ENCODE measurements at regions not wholly inside any gene's neighbourhood (a gene's known extent, or its start where the extent isn't known, plus 50 kb on each side); places are given as distances from the start of the nearest gene placed in this dataset.
"Not testable (repeated sequence)": the region's sequence is repeated elsewhere in the genome, so short reads cannot be mapped to it uniquely, and the experiment has no call there.

DNA sequence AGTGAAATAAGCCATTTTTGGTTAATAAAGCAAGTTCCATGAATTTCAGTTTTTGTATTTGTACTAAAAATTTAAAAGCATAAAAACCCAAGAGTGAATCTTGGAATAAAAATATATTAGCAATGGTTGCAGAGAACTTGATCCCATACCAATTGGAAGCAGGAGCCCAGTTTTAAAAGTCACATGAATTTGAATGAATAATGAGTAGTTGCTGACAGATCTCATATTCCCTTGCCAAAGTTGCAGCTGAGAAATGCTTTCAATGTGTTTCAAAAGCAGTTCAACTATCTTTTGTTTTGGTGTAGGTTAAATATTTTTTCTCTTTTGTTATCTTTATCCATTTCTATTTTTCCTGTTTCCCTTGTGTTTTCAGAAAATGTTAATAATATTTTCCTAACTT, 818.6 kb downstream of the CDH18 start:
- no peak for DNase-seq

DNA sequence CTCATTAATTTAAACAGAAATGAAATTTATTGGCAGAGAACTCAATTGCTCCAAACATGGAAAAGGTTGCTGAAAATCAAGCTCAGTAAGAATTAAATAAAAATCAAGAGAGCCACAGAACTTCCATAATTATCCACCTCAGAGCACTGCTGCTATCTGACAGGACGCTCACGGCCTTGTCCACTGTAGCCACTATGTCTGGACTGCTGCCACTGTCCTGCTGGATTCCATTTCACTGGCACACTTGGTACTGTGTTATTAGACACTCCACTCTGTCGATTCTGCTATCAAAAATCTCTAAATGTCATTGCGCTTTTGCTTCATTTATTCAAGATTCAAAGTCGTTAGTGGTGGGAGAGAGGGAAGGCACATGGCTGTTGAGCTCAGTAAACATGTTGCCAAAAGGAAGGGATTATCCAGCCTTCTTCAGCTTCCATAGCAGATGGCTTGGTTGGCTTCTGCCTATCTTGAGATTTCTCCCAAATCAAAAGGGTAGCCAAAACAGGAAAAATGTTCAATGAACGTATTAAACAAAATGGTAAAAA, 815.0 kb downstream of the CDH18 start:
- no peak for DNase-seq

DNA sequence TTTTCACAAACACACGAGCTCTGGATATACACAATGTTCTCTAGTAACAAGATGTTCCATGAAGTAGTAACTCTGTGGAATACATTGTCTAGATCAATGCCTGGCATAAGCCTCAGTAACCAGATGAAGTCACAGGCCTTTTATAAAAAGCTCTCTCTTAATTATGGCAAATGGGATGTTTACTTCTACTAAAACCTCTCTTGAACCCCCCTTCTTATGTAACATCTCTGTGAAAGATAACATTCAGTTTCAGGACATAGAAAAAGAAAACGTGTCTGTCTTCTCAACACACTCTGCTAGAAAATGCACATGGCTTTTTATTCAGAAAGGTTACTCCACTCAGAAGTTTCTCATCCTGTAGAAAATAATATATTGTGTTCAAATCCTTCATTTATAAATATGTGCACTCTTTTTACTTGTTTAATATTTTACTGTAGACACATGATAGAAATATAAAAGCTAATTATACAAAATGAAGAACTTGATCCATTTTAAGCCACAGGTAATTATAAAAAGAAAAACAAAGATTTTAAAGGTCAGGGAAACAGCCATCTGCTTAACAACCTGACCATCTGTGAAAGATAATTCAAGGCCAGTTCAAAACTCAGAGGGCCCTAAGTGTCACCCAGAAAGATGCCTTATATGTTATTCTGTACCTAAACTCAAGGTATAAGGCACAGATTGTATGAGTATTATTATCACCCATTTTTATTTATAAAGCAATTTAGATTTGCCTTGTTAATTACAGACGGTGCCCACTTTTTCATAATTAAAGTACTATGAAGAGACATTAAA, 812.0 kb downstream of the CDH18 start:
- no peak for DNase-seq

DNA sequence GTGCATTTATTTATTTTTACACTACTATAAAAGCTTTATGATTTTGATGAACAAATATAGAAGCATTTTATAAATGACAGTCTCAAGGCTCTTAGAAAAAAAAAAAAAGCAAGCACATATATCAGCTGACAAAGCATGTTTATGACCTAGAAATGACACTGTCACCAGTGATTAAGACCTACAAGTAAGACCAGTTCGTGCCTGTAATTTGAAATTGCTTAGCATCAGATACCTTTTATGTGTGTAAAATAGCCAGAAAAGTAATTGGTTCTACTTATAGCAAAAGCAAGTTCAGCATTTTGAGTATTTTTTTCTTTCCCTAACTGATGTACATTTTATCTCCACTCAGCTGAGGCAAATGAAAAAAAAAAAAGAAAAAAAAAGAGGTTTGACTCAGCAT, 808.4 kb downstream of the CDH18 start:
- no peak for DNase-seq

DNA sequence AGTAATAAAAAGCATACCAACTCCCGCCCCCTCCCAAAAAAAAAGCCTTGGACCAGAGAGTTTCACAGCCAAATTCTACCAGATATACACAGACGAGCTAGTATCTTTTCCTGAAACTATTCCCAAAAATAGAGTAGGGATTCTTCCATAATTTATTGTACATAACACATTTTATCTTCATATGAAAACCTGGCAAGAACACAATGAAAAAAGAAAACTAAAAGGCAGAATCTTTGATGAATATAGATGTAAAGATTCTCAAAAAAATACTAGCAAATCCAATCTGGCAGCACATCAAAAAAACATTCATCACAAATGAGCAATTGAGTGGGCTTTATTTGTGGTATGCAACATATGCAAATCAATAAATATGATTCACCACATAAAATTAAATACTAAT, 798.8 kb downstream of the CDH18 start:
- no peak for DNase-seq

DNA sequence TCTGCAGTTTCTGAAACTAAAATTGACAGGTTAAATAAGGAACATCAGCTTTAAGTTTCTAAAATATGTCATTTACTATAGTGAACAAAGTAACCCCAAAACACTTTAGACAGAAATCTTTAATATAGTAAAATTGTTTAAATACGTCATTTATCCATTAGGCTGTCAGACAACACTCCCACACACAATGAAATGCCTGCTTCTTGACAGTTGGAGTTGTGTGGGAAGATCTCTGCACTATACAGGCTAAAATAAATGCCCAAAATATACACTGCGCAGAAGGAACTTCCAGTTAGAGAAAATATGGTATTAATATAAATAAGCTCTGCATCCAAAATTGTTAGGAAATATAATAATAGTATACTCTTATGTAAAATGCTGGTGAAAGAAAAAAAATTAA, 794.4 kb downstream of the CDH18 start:
- DNase-seq = no peak

DNA sequence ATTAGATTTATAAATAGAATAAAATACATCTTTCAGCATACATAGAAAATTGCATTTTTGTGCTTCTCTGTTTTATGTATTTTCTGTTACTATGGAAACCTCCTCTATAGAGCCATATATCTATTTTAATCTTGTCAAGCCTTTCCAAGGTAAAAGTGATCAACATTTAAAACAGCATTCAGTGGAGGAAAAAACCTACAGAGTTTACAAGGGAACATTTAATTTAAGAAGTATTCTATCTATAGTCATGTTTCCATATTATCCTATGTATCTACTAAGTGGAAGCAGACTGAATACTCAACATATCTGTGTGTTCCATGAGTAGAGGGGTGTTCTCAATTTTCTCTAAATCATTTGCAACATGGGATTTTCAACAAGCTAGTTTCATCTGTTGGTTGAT, 791.4 kb downstream of the CDH18 start:
- no peak for DNase-seq

DNA sequence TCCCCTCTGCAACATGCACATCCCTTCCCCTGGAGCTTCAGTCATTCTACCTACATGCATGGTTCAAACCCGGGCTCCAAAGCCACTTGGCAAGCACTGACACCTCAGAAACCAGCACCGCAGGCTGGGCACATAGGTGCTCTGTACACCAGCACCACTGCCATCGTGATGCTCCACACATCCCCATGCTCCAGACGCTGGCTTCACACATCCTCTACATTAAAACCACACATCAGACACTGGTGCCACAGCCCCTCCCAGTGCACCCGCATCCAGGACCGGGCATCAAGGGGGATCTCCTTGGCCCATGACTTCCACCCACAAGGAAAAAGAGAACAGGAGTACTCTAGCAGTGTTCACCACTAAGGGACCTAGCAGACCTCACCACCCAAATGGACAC, 787.7 kb downstream of the CDH18 start:
- no peak for DNase-seq

DNA sequence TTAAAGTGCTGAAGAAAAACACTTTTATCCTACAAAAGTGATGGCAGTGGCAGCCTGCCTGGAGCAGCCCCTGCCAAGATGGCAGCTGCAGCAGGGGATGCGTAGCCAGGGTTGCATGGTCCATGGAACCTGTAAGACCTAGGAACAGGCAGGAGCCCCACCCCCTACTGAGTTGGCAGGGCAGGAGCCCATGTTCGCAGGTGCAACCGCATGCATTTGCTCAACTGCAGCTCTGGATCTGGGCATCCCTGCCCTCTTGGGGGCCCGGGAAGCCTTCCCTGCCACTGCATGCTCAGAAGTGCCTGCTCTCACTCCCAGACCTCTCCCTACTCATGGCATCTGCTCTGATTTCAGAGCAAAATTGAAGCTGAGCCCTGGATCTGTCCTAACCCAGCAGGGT, 779.6 kb downstream of the CDH18 start:
- no peak for DNase-seq

DNA sequence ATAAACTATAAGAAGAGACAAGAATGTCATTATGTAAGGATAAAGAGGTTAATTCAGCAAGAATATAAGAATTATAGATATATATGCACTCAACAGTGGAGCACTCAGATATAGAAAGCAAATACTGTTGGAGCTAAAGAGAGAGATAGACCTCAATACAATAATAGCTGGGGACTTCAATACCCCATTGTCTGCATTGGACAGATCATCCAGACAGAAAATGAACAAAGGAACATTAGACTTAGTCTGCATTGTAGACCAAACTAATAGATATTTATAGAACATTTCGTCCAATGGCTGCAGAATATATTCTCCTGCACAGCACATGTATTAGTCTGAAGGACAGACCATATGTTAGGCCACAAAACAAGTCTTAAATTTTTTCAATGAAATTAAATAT, 777.1 kb downstream of the CDH18 start:
- DNase-seq = no peak

DNA sequence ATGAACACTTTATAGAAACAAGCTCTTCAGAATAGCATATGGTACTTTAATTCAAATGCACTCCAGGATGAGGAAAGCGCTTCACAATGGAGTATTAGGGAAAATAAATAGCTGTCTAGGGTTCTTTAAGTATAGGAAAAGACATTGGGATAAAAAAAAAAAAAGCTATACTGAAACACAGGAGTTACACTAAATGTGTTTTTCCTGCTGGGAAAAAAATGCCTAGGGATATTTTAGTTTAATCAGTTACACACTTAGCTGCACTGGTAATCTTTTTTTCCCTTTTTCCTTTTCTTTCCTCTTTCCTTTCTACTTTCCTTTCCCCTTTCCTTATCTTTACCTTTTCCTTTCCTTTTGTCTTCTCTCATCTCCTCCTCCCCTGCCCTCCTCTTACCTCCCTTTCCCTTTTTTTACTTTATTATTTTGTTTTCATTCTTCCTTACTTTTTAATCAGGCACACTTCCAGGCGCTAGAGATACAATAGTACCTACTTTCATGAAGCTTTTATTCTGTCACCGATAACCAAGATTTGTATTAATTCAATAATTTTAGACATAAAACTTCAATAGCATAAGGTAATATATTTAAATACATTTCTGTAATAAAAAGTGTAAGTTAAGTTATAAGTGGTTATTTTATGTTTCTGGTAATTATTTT, 758.7 kb downstream of the CDH18 start:
- DNase-seq = no peak

DNA sequence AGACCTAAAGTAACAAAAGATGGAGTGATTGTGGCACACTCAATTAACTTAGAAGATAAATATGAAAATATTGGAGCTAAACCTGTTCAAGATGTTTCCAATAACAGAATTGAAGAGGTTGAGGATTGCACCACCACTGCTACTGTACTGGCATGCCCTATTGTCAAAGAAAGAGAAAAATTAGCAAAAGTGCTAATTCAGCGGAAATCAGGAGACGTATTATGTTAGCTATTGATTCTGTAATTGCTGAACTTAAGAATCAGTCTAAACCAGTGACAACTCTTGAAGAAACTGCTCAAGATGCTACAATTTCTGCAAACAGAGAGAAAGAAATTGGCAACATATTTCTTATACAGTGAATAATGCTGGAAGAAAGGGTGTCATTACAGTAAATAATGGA, 754.4 kb downstream of the CDH18 start:
- no peak for DNase-seq

DNA sequence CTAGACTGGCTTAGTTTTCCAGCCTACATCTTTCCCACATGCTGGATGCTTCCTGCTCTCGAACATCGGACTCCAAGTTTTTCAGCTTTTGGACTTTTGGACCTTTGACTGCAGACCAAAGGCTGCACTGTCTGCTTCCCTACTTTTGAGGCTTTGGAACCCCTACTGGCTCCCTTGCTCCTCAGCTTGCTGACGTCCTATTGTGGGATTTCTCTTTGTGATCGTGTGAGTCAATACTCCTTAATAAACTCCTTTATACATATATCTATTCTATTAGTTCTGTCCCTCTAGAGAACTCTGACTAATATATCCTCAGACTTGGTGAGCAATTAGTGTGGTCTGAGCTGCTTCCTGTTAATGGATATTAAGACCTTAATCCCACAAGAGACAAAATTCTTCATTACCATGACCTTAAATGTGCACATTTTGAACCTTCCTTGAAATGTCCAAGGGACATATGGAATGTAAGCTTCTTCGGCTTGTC, 752.9 kb downstream of the CDH18 start:
- no peak for DNase-seq

DNA sequence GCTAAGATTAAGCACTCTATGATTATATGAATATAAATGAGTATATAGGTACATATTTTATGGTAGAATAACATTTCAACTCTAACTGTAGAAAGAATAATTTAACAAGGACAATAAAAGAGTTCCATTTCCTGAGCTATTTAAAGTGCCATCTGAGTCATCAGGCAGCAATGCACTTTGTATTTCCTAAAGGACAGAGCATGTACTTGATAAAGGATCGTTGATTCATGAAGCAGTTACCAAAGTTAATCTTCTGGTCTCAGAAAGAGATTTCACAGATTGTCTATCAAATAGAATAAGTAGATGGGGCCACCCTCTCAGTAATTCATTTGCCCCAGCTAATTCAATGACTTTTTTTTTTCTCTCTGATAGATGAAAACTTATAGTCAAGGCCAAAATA, 747.8 kb downstream of the CDH18 start:
- DNase-seq = no peak

DNA sequence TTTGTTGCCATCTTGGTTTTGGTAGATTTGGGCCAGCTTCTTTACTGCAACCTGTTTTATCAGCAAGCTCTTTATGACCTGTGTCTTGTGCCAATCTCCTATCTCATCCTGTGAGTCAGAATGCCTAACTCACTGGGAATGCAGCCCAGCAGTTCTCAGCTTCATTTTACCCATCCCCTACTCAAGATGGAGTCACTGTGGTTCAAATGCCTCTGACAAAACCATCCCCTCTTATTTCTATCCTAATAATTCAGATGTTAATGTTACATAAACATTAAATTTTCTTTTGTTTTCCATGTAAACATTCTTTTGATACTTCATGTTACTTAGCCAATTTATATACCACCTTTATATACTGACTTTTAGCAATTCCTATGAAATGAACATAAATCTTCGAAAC, 746.3 kb downstream of the CDH18 start:
- DNase-seq = no peak

DNA sequence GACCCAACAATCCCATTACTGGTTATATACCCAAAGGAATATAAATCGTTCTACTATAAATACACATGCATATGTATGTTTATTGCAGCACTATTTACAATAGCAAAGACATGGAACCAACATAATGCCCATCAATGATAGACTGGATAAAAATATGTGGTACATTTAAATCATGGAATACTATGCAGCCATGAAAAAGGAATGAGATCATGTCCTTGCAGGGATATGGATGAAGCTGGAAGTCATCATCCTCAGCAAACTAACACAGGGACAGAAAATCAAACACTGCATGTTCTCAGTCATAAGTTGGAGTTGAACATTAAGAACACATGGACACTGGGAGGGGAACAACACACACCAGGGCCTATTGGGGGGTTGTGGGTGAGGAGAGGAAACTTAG, 741.8 kb downstream of the CDH18 start:
- not testable (repeated sequence) for DNase-seq

DNA sequence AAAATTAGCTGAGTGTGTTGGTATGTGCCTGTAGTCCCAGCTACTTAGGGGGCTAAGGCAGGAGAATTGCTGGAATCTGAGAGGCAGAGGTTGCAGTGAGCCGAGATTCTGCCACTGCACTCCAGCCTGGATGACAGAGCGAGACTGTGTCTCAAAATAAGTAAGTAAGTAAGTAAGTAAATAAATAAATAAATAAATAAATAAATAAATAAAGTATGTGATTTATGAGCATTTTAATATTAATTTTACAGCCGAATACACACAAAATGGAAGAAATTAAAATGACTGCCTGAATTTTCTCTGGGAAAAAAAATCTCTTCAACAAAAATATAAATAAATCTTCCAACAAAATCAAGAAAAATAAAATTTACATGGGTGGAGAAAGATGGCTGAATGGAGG, 740.7 kb downstream of the CDH18 start:
- no peak for DNase-seq

DNA sequence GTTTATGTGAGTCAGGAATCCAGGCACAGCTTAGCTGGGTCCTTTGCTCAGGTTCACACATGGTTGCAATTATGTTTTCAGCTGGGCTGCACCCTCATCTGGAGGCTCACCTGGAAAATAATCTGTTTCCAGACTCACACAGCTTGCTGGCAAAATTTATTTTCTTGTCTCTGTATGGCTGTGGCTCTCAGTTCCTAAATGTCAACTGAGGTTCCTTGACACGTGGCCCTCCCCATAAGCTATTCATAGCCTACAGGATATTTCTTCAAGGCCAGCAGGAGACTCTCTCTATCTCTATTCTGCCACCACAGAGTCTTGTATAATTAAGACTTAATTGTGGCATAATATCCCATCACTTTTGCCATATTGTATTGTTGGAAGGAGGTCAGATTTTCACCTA, 732.0 kb downstream of the CDH18 start:
- no peak for DNase-seq

DNA sequence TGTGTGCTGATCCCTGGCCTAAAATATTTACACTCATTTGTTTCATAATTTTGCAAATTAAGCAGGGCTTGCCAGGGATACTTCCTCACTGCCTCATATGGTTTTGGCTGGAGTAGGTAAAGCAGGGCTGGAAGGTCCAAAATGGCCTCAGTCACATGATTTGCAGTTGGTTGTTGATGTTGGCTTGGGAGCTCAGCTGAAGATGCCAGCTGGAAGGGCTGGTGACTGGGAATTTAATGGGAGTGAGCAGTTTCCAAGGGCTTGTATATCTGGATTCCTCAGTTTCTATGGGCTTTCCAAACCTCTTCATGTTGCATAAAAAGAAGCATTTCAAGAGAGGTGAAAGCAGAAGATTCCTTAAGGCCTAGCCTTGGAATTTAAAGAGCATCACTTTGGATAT, 729.3 kb downstream of the CDH18 start:
- no peak for DNase-seq

DNA sequence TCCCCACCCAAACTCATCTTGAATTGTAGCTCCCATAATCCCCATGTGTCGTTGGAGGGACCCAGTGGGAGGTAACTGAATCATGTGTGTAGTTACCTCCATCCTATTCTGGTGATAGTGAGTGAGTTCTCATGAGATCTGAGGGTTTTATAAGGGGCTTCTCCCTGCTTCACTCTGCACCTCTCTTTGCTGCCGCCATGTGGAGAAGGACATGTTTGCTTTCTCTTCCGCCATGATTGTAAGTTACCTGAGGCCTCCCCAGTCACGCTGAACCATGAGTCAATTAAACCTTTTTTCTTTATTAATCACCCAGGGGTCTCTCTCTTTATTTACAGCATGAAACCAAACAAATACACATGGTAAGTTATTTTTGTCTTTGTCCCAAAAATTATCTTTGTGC, 726.1 kb downstream of the CDH18 start:
- DNase-seq = no peak

DNA sequence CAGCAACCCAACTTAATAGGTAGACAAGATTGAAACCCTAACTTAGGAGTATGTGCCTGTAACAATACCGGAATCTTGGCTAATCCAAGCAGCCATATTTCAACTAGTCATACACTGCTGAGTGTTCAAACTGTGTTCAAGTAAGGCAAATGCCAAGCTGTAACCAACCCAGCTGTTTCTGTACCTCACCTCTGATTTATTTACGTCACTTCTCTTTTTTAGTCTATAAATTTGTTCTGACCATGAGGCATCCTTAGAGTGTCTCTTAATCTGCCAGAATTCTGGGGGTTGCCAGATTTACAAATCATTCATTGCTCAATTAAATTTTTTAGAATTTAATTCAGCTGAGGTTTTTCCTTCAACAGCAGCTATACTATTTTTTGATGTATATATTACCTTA, 723.2 kb downstream of the CDH18 start:
- DNase-seq = no peak

DNA sequence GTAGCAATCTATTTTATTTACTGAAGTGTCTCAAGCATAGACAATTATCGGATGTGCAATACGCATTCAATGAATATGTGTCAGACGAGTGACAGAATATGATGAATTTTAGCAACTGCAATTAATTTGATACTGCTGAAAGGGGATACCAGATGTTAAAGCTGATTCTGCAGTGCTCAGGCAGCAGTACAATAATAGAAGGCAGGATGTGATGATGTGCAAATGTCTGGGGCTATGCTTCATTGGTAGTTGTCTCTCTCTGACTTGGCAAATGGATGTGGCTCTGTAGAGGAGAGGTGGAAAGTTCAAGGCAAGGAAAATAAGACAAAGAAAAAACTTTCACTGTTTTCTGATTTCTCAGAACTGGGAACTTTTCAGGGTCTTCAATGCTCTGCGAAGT, 721.2 kb downstream of the CDH18 start:
- no peak for DNase-seq

DNA sequence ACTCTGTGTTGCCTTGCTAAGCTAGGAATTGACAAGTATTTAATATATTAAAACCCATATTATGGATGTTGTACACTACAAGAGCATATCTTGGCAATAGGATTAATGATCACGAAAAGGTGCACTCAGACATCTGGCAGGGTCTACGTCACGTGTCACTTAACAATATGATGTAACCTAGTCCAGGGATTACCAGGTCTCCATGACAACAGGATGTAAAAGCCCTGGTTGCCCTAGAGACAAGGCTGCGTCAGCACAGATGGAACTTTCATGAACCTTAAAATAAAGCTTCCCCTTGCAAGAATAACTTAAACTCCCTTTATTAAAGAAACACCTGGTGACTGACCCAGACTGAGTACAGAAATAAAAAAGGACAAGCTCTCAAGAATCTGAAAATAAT, 717.8 kb downstream of the CDH18 start:
- DNase-seq = no peak

DNA sequence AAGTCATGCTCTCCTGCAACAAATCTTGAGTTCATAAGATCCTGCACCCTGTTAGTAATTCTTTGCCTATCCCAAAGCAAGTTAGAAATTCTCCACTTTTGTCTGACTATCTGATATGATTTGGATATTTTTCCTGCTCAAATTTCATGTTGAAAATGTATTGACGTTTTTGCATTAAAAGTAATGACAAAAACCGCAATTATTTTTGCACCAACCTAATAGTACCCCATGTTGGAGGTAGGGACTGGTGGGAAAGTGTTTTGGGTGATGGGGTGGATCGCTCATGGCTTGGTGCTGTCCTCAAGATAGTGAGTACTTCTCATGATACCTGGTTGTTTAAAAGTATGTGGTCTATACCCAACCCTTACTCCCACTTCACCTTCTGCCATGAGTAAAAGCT, 713.4 kb downstream of the CDH18 start:
- no peak for DNase-seq

DNA sequence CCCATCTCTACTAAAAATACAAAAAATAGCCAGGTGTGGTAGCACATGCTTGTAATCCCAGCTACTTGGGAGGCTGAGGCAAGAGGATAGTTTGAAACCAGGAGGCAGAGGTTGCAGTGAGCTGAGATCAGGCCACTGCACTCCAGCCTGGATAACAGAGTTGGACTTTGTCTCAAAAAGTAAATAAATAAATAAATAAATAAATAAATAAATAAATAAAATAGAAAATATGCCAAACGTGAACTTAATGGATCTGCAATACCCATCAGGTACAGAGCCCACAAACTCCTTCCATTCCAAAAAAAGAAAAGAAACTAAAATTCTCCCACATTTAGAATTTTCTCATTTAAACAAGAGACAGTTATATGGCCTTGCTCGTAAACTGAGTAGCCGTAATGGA, 702.7 kb downstream of the CDH18 start:
- DNase-seq = no peak
